Stomach (tissue), 4 donors: ENCODE measurements at regions not wholly inside any gene's neighbourhood (a gene's known extent, or its start where the extent isn't known, plus 50 kb on each side); places are given as distances from the start of the nearest gene placed in this dataset.

ENCODE experiments used
- CTCF ChIP-seq, 7 experiments: fragments of 450-650 bp in 4 of 7; fragments of 200-600 bp in 3 of 7; sonication (generic) in 3 of 7; IDR thresholded peaks; one replicate each; pipeline ENCODE4 v1.5.1; 2016 to 2019; ENCODE audit warnings: antibody characterized with exemption in 7 of 7, control low read depth in 2 of 7, mild to moderate bottlenecking in 1 of 7
- EP300 ChIP-seq: sonication (generic); formaldehyde crosslinking; IDR thresholded peaks from one replicate; pipeline ENCODE4 v1.6.1; 2017; ENCODE audit warnings: antibody characterized with exemption
- POLR2A ChIP-seq, 4 donors: fragments of 450-650 bp; IDR thresholded peaks; one replicate each; pipeline ENCODE4 v1.6.1; 2016; ENCODE audit warnings: antibody characterized with exemption in 4 of 4, control low read depth in 2 of 4, mild to moderate bottlenecking in 1 of 4, moderate library complexity in 1 of 4
- POLR2AphosphoS5 ChIP-seq, 3 donors: sonication (generic); formaldehyde crosslinking; IDR thresholded peaks; one replicate each; pipeline ENCODE4 v1.6.1; 2016; ENCODE audit warnings: antibody characterized with exemption in 3 of 3

DNA sequence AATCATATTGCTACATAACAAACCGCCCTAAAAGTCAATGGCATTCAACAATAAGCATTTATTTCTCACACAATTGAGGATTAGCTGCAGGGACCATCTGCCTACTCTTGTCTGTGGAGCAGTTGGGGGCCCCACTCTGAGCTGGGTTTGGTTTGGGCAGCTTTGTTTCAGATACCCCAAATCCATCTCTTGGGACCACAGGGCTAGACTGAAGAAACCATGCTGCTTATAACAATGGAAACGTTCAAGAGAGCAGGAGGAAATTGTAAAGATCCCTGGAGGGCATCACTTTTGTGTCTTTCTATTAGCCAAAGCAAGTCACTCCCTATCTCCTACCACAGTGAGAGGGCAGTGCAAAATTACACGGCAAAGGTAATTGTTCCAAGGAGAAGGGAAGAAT lies 146.5 kb upstream of the MGAT5 start:
- TF ChIP-seq CTCF (IDR thresholded peaks at IDR 0.05) (no peak), POLR2A (IDR thresholded peaks at IDR 0.05) (no peak), POLR2AphosphoS5 (IDR thresholded peaks at IDR 0.05) (no peak), EP300 (no peak)
